ENCODE measurements at regions not wholly inside any gene's neighbourhood (a gene's known extent, or its start where the extent isn't known, plus 50 kb on each side); places are given as distances from the start of the nearest gene placed in this dataset.

DNA sequence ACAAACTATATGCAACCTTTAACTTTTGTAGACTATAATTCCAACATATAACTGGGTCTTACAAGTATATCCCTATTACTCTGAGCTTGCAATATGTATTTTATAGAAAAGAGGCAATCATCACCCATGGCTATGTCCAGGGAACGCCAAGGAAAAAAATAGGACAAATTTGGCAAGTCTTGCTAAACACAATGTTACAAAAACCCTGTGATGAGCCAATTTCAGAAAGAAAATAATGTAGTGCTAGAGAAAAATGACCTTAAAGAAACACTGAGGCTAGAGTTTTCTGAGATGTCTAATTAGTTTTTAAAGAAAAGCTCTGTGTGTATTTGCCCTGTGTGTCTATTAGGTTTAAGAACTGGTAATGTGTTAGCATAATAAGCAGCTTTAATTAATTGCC, 68.0 kb upstream of the FREM2 start:
- no peak for DNase-seq

DNA sequence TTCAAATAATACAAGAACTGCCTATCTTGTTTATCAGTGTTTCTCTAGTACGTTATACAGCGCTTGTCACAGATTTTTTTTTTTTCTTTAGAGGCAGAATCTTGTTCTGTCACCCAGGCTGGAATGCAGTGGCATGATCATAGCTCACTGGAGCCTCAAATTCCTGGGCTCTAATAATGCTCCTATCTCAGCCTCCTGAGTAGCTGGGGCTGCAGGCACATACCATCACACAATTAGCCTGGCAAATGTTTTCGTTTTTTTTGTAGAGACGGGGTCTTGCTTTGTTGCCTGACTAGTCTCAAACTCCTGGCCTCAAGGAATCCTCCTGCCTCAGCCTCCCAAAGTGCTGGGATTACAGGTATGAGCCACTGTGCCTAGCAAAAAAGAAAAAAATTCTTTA, 66.0 kb upstream of the FREM2 start:
- DNase-seq, result no peak

- DNase-seq, result no peak
Measured at GRCh38 chr13:38624822-38625221, 62.1 kb upstream of the FREM2 start.

DNA sequence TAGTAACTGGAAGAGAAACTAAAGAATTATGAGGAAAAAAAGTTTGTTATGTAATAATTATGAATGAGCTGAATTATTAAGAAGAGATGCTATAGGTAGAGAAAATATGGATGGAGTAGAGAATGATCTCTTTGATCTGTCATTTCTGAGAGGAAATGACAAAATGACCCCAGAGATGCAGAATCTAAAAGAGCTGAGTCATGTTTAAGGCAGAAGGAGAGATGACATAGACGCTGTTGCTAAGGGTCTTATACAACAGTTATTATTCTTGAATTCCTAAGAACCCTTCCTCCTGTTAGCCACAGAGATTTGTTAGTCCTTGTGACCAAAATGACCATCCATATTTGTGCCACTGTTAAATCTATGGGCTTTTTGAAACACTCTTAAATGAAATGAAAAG, 58.3 kb upstream of the FREM2 start:
- DNase-seq, result no peak

DNA sequence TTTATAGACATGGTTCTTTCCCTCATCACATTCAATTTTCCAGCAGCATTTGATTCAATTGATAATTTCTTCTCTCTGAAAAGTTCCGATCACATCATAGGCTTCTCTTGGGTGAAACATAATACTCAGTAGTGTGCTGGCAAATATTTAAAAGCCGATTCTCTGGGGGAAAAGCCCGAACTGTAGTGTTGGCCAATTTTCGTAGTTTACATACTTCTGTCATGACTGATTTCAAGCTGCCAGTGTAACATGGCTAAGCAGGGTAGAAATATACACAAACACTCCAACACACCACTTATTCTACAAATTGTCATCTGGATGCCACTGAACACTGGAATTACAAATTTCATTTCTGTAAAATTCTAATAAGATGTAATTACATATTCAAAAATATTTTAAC, 56.1 kb upstream of the FREM2 start:
- no peak for DNase-seq

- DNase-seq, result no peak
Measured at GRCh38 chr13:38635030-38635429, 51.8 kb upstream of the FREM2 start.

DNA sequence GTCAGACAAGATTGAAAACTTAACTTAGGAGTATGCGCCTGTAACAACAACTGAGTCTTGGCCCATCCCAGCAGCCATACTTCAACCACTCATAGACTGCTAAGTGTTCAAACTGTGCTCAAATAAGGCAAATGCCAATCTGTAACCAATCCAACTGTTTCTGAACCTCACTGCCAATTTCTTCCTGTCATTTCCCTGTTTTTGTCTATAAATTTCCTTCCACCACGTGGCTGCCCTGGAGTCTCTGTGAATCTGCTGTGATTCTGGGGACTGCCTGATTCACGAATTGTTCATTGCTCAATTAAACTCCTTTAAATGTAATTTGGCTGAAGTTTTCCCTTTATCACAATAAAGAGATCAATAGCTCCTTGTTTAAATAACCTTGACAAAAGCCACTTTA, 50.8 kb upstream of the FREM2 start:
- DNase-seq, result no peak

DNA sequence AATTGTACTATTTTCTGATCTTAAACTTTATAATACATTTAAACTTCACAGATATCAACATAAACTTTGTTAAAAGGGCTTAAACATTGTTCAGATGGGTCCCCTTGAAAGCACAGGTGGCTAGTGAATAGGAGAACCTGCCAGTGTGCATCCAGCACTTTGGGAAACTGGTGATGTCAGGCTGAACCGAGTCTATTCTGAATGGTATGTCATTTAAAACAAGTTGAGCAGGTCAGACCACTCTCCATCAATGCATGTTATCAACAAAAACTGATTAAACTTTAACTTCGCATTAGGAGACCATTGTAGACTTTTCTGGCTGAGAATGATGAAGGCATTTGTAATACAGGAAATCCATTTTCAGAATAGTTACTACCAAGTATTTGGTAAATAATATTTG, 50.1 kb upstream of the FREM2 start:
- DNase-seq, result no peak
